Activated CD4-positive, alpha-beta T cell treated with anti-CD3 and anti-CD28 coated beads for 1 hour (primary cell): ENCODE measurements at regions not wholly inside any gene's neighbourhood (a gene's known extent, or its start where the extent isn't known, plus 50 kb on each side); places are given as distances from the start of the nearest gene placed in this dataset.
"Not testable (repeated sequence)": the region's sequence is repeated elsewhere in the genome, so short reads cannot be mapped to it uniquely, and the experiment has no call there.

Experiments used
- DNase-seq: peaks from one replicate; pipeline ENCODE4 v3.0.0-alpha.2; 2020

DNA sequence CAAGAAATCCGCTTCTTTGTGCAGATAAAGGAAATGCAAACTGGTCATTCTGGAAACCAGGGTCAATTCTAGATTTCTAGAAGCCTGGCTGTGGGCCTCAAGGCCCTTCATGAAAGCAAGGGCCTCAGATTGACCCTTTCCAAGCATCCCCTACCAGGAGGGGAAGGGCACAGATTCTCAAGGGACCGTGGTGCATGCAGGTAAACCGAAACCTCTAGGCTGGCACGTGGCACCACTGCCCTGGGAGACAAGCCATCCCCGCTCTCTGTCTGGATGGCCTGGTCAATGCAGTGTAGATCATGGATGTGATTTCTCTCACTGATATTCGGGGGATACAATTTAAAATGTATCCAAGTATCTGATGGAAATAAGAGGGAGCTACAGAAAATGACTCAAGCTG, 69.4 kb downstream of the TOMM20 start:
- DNase-seq = no peak

GRCh38 chr1:235058695-235059094, 69.9 kb downstream of the TOMM20 start:
- no peak for DNase-seq

DNA sequence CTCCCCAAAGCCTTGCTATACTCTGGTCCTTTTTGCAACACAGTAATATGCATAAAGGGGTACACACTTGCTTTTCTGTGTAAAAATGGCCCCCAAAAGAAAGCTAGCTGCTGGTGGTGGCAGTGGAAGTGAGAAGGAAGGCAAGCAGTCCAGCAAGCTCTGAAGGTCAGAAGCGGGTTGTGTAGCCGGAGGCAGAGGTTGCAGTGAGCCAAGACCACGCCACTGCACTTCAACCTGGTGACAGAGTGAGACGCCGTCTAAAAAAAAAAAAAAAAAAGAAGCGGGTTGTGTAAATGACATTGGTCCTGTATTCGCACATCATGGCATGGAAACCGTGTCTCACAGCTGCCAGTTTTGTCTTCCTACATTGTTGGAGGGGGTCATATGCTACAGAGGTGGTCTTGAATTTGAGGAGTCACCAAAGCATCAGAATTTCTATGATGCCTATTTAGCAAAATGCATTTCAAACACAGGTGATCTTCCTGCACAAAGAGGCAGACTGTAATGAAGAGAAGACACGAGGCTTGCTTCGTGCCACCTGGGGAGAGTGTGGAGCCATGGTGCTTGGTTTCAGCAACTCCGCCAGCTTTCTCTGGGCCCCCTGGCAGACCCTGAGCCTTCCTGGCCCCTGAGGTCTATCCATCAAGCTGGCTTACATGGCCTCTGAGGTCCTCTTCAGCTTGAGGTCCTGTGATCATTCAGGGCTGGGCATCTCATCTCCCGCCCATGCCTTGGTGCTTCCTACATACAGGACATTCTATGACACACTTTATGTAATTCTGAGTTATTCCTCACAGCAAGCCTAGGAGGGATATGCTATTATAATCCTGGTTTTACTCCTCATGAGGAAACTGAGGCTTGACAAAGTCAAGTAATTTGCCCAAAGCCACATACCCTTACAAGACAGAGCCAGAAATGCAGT, 71.0 kb downstream of the TOMM20 start:
- no peak for DNase-seq

GRCh38 chr1:235056937-235057336, 71.7 kb downstream of the TOMM20 start:
- no peak for DNase-seq

DNA sequence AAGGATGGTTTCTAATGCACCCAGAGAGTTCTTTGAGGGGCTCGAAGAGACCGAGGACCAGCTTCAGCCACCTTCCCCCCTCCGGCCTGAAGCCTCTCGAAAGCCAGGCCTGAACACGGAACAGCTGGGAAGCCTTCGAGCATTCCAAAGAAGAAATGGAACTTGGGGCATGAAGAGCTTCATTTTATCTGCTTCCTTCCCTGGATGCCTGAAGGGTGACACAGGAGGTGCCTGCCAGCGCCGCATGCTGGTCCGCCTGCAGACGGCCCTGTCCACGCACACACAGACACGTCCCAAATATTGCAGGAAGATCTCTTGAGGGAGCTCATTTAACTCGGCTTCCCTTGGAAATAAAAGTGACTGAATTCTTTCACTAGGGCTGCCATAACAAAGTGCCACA, 73.7 kb downstream of the TOMM20 start:
- DNase-seq = no peak

- no peak for DNase-seq
Observed at GRCh38 chr1:235054466-235054865, 74.2 kb downstream of the TOMM20 start.

DNA sequence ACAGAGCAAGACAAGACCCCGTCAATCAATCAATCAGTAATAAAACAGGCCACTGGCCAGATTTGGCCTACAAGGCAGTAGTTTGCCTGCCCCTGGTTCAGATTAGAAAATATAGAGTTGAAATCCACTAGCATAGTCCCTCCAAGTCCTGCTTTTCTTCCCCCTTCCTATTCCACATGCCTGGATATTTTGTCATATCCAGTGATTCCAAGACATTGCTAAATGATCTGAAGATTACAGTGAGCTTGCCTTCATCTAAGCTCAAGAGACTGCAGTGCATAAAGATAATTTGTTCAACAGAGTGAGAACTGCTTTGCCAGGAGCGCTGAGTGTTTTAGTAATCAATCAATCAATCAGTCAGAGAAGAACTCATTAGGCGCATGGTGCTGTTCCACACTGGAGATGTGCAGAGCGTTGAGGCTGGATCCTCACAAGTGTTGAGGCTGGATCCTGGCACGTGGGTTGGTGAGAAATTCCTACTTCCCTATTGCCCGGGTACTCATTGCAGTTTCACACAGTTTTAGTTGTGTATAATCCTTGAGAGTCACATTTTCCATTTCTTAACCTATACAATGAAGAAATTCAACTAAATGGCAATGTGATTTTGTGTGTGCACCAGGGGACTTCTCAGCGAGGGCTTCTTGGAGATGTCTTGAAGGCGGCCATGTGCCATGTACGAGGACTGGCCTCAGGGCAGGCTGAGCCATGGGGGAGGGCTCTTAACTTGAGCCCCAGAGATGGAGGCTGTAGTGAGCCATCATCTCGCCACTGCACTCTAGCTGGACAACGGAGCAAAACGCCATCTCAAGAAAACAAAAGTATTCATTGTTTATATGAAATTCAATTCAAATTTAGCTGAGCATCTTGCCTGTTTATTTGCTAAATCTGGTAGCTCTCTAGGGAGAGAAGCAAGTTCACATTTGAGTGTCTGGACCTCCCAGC, 76.3 kb downstream of the TOMM20 start:
- DNase-seq = no peak

- no peak for DNase-seq
Observed at GRCh38 chr1:235051521-235051920, 77.1 kb downstream of the TOMM20 start.

DNA sequence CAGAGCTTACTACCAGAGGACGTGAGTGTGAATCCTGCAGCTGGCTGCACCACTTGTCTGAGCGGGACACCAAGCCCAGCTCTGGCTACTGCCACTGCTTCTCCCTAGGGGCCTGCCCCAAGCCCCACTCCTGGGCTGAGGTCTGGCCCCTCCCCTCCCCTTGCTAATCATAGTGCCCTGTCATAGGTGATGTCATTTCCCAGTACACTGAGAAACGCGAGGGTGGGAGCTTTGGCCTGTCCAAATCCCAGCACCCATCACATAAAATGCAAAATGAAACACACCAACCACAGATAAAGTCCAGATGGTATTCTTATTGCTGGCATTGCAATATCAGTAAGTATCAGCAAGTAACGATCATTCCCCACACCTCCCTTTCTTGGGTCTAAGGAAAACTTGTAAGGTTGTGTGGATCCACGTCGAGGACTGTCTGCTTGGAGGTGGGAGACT, 77.7 kb downstream of the TOMM20 start:
- DNase-seq = no peak

- DNase-seq = not testable (repeated sequence)
Observed at GRCh38 chr1:235049716-235050378, 78.8 kb downstream of the TOMM20 start.

- no peak for DNase-seq
Observed at GRCh38 chr1:235049217-235049616, 79.4 kb downstream of the TOMM20 start.

- no peak for DNase-seq
Observed at GRCh38 chr1:235047331-235047871, 81.2 kb downstream of the TOMM20 start.

GRCh38 chr1:235045921-235046601, 82.6 kb downstream of the TOMM20 start:
- no peak for DNase-seq

DNA sequence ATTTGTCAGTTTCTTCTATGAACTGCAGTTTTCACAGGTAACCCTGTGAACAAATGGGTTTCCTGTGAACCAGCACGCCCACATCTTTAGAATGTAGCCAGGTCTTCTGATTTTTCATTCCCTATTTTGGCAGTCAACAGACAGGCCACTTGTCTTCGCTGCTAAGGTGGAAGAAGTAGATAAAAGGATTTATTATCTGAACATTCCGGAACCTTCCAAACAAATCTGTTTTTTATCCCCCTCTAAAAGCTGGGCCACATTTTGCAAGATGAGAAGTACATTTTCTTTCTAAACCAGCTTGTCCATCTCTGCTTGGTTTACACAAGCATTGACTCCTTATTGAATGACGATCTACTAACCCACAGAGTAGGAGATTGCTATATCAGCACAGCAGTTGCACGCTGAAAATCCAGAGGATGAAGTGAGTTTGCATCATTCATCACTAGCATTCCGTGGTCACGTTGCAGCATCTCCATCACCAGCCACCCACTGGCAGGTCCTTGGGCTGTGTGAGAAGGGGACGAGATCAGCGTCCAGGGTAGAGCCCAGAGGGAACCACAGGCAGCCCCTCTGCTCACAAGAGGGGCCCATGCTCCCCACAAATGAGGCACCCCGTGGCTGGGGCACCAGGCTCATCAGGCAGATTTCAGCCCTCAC, 83.5 kb downstream of the TOMM20 start:
- no peak for DNase-seq

DNA sequence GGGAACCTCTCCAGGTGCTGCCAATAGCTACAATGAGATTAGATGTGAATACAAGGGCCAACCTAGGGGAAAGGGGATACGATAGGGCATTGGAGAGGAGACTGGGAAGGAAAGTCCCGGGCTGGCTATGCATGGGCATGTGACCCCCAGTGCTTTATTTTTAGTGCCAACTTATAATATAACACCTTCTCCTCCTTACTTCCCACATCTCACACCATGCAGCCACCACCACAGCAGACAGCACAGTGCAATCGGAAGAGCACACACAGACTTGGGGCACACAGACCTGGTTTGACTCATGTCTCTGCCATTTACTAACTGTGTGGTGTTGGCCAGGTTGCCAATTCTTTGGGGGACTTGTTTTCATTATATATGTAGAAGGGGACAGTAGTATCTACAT, 85.4 kb downstream of the TOMM20 start:
- DNase-seq = no peak

- DNase-seq = no peak
Observed at GRCh38 chr1:235038701-235039100, 89.9 kb downstream of the TOMM20 start.

GRCh38 chr1:235035928-235036327, 92.7 kb downstream of the TOMM20 start:
- no peak for DNase-seq

GRCh38 chr1:235030919-235031596, 97.6 kb downstream of the TOMM20 start:
- DNase-seq = no peak

DNA sequence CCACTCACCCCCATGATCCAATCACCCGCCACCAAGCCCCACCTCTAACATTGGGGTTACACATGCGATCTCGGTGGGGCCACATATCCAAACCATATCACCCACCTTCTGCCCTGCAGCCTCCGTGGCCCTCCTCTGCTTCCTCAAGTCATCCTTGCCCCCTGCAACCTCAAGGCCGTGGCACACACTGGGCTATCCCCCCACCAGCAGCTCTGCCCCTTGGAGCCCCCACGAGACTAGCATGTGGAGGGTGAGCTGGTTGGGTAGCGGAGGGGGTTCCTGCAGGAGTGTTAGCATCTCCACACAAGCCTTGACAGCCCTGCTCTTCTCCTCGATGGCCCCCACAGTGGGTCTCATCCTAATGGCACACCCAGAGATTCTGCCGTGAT, 100.8 kb downstream of the TOMM20 start:
- DNase-seq = no peak

GRCh38 chr1:235027076-235027861, 101.4 kb downstream of the TOMM20 start:
- DNase-seq = no peak
